Keratinocyte (primary cell): ENCODE measurements at regions not wholly inside any gene's neighbourhood (a gene's known extent, or its start where the extent isn't known, plus 50 kb on each side); places are given as distances from the start of the nearest gene placed in this dataset.

Source experiments
- DNase-seq: peaks from one replicate; pipeline ENCODE4 v3.0.0-alpha.2; 2011; ENCODE audit warnings: low read depth, missing footprints, low spot score
- FAIRE-seq: peaks from 2 replicates; lab custom pipeline; 2011; peaks lifted over from hg19 to GRCh38; lab: Jason Lieb, UNC
- H2AFZ ChIP-seq: 2 replicates; pipeline ENCODE4 v1.6.0; 2012; ENCODE audit warnings: low read length, control low read depth, inconsistent platforms; ENCODE audit not compliant: control insufficient read depth
- H3K27ac ChIP-seq: 2 replicates; pipeline ENCODE4 v1.5.1; 2011; ENCODE audit warnings: low read length; ENCODE audit not compliant: control insufficient read depth, insufficient read depth
- H3K27me3 ChIP-seq: 3 replicates; pipeline ENCODE4 v1.6.0; 2011; ENCODE audit warnings: low read length; ENCODE audit not compliant: control insufficient read depth, insufficient read depth; ENCODE audit errors: extremely low read depth
- H3K36me3 ChIP-seq, 2 experiments: 2 replicates in 1 of 2; 3 replicates in 1 of 2; pipeline ENCODE4 v1.5.1; 2011; ENCODE audit warnings: low read length in 2 of 2, mild to moderate bottlenecking in 1 of 2; ENCODE audit not compliant: control insufficient read depth in 2 of 2, insufficient read depth in 2 of 2; ENCODE audit errors: extremely low read depth in 1 of 2
- H3K4me1 ChIP-seq: 3 replicates; pipeline ENCODE4 v1.5.1; 2011; ENCODE audit warnings: low read length; ENCODE audit not compliant: control insufficient read depth, insufficient read depth; ENCODE audit errors: extremely low read depth
- H3K4me2 ChIP-seq: 3 replicates; pipeline ENCODE4 v1.6.0; 2011; ENCODE audit warnings: low read depth, low read length; ENCODE audit not compliant: control insufficient read depth, insufficient read depth; ENCODE audit errors: extremely low read depth
- H3K4me3 ChIP-seq, 3 experiments: fragments of 200-600 bp in 1 of 3; sonication (generic) in 1 of 3; 2 replicates in 2 of 3; 3 replicates in 1 of 3; pipeline ENCODE4 v1.5.1; 2011 to 2016; ENCODE audit warnings: low read length in 3 of 3, mild to moderate bottlenecking in 3 of 3, control low read depth in 2 of 3, inconsistent platforms in 1 of 3, low read depth in 1 of 3, mixed read lengths in 1 of 3, mixed run types in 1 of 3, moderate library complexity in 1 of 3; ENCODE audit not compliant: control insufficient read depth in 2 of 3, insufficient read depth in 2 of 3; ENCODE audit errors: extremely low read depth in 1 of 3
- H3K79me2 ChIP-seq: 2 replicates; pipeline ENCODE4 v1.6.0; 2012; ENCODE audit warnings: low read length; ENCODE audit not compliant: control insufficient read depth, insufficient read depth
- H3K9ac ChIP-seq: 3 replicates; pipeline ENCODE4 v1.6.0; 2011; ENCODE audit warnings: low read length; ENCODE audit not compliant: control insufficient read depth, insufficient read depth; ENCODE audit errors: extremely low read depth
- H3K9me1 ChIP-seq: 3 replicates; pipeline ENCODE4 v1.6.0; 2011; ENCODE audit warnings: low read length; ENCODE audit not compliant: control insufficient read depth, insufficient read depth; ENCODE audit errors: extremely low read depth
- H3K9me3 ChIP-seq: 2 replicates; pipeline ENCODE4 v1.5.1; 2012; ENCODE audit warnings: low read depth, low read length; ENCODE audit not compliant: control insufficient read depth
- H4K20me1 ChIP-seq: 3 replicates; pipeline ENCODE4 v1.6.0; 2011; ENCODE audit warnings: low read length; ENCODE audit not compliant: control insufficient read depth, insufficient read depth; ENCODE audit errors: extremely low read depth
- EZH2 ChIP-seq: IDR thresholded peaks from one replicate; pipeline ENCODE4 v1.6.1; 2012; ENCODE audit warnings: inconsistent platforms, mild to moderate bottlenecking, low read length, moderate library complexity
- dilution Hi-C: fragments of 300-500 bp; cut with MboI; formaldehyde crosslinking; loops from one replicate; pipeline ENCODE4 v1.7.0; 2020; ENCODE audit warnings: low sequenced_read_pairs; ENCODE audit not compliant: extremely low pct_ligation_motif_present
- TF ChIP-seq, protein P1 (sequence below), 3 experiments: IDR thresholded peaks in 1 of 3; conservative IDR thresholded peaks in 1 of 3; optimal IDR thresholded peaks in 1 of 3; 2 replicates in 2 of 3; 3 replicates in 1 of 3; pipeline versions ENCODE3 to v1.5.1; 2011; ENCODE audit warnings: low read length in 3 of 3, mild to moderate bottlenecking in 3 of 3, moderate library complexity in 2 of 3, control low read depth in 1 of 3, inconsistent platforms in 1 of 3; ENCODE audit not compliant: insufficient read depth in 2 of 3; ENCODE audit errors: extremely low read depth in 1 of 3

DNA sequence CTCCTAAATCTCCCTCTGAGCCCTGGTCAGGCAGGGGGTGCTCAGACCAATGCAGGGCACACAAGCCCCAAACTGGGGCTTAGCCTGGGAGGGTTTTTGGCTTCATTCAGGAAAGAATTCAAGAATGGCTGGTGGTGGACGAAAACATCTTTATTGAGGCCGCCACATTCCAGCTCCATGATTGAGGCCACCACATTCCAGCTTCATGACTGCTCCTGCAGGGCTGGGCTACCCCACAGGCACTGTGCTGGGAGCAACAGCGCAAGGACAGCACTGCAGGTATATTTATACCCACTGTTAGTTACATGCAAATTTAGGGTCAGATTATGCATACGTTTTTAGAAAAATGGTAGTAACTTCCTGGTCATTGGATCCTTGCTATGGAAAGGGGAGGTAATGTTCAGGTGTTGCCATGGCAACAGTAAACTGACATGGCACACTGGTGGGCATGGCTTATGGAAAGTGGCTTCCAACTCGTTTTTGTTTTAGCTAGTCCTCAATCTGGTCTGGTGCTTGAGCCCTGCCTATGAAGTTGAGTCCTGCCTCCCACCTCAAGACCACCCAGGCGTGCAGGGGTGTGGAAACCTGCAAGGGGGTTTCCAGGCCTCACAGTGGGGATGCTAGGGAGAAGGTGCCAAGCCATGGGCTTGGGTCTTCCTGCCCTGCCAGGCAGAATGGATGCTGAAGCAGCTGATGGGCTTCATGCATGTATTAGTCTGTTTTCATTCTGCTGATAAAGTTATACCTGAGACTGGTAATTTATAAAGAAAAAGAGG lies 348.7 kb upstream of the AJAP1 start:
- H3K4me1 ChIP-seq = no peaks in the 10 kb centered on the region
- H2AFZ ChIP-seq = no peak overlapping the region
- no peaks in the 10 kb centered on the region for H3K36me3 ChIP-seq
- H3K79me2 ChIP-seq = no peaks in the 10 kb centered on the region
- TF ChIP-seq, protein P1, sequence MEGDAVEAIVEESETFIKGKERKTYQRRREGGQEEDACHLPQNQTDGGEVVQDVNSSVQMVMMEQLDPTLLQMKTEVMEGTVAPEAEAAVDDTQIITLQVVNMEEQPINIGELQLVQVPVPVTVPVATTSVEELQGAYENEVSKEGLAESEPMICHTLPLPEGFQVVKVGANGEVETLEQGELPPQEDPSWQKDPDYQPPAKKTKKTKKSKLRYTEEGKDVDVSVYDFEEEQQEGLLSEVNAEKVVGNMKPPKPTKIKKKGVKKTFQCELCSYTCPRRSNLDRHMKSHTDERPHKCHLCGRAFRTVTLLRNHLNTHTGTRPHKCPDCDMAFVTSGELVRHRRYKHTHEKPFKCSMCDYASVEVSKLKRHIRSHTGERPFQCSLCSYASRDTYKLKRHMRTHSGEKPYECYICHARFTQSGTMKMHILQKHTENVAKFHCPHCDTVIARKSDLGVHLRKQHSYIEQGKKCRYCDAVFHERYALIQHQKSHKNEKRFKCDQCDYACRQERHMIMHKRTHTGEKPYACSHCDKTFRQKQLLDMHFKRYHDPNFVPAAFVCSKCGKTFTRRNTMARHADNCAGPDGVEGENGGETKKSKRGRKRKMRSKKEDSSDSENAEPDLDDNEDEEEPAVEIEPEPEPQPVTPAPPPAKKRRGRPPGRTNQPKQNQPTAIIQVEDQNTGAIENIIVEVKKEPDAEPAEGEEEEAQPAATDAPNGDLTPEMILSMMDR (optimal IDR thresholded peaks at IDR 0.05 in 1 of 3, IDR thresholded peaks at IDR 0.05 in 1 of 3, conservative IDR thresholded peaks at IDR 0.05 in 1 of 3; ENCODE audit: extremely low read depth in 1 of 3, insufficient read depth in 2 of 3, low read length in 3 of 3) = no peak
- no peak for TF ChIP-seq EZH2
- dilution Hi-C loops = no loop called here
- no peaks in the 10 kb centered on the region for H3K27me3 ChIP-seq
- FAIRE-seq (no peak), DNase-seq (no peak)
- H3K4me2 ChIP-seq = no peak overlapping the region
- H3K4me3 ChIP-seq = no peak overlapping the region
- H3K27ac ChIP-seq = no peak overlapping the region
- peaks cover 16% of the 10 kb centered on the region for H3K9me3 ChIP-seq
- H3K9me1 ChIP-seq = no peaks in the 10 kb centered on the region
- H3K9ac ChIP-seq = no peak overlapping the region
- H4K20me1 ChIP-seq = no peaks in the 10 kb centered on the region

DNA sequence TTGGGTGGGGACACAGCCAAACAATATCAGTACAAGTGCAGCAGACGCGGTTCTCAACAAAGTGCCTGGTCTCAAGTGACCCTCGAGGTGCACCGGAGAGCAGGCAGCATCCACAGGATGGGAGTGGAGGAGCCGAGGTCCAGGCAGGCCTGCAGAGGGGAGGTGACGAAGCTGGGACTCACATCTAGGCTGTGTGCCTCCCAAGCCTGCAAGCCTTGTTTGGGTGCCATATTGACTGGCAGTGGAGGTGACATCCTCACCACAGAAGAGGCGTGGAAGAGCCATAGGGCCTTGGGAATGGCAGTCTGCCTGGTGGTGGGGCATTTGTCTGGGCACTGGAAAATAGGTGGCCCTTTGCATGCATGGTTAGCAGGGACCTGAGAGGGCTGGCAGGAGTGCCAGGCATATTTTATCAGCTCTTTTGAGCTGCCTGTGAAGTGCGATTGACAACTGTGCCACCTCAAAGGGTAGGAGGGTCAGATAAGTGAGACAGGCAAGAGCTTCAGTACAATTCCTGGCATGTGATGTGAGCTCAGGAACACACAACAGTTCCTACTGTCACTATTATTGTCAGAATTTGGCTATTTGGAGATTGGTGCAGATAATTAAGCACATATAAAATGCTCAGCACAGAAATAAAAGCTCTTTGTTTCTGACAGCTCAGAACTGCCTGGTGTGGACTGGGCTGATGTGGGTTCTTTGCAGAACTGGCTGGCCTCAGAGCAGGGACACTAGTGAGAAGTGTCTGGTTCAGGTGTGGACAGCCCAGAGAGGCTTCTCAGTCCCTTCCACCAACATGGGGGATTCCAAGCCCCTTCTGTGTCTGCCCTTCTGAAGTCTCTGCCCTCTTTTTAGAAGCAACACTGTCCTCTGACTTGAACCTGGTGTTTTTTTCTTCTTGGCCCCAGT lies 347.6 kb upstream of the AJAP1 start:
- H3K36me3 ChIP-seq = no peaks in the 10 kb centered on the region
- TF ChIP-seq, protein P1 (optimal IDR thresholded peaks at IDR 0.05 in 1 of 3, IDR thresholded peaks at IDR 0.05 in 1 of 3, conservative IDR thresholded peaks at IDR 0.05 in 1 of 3; ENCODE audit: extremely low read depth in 1 of 3, insufficient read depth in 2 of 3, low read length in 3 of 3) = no peak
- no peak for TF ChIP-seq EZH2
- FAIRE-seq (no peak), DNase-seq (no peak)
- dilution Hi-C loops = no loop called here
- H3K27ac ChIP-seq = no peak overlapping the region
- no peak overlapping the region for H3K4me2 ChIP-seq
- no peaks in the 10 kb centered on the region for H3K4me1 ChIP-seq
- no peak overlapping the region for H2AFZ ChIP-seq
- H3K9ac ChIP-seq = no peak overlapping the region
- H3K9me3 ChIP-seq = peaks cover 16% of the 10 kb centered on the region
- H3K79me2 ChIP-seq = no peaks in the 10 kb centered on the region
- no peaks in the 10 kb centered on the region for H3K9me1 ChIP-seq
- no peak overlapping the region for H3K4me3 ChIP-seq
- H4K20me1 ChIP-seq = no peaks in the 10 kb centered on the region
- no peaks in the 10 kb centered on the region for H3K27me3 ChIP-seq
